ENCODE measurements at regions not wholly inside any gene's neighbourhood (a gene's known extent, or its start where the extent isn't known, plus 50 kb on each side); places are given as distances from the start of the nearest gene placed in this dataset.
"Not testable (repeated sequence)": the region's sequence is repeated elsewhere in the genome, so short reads cannot be mapped to it uniquely, and the experiment has no call there.

GRCh38 chr12:114858388-114859146 is 174.6 kb upstream of the TBX3 start:
- no peak for DNase-seq

DNA sequence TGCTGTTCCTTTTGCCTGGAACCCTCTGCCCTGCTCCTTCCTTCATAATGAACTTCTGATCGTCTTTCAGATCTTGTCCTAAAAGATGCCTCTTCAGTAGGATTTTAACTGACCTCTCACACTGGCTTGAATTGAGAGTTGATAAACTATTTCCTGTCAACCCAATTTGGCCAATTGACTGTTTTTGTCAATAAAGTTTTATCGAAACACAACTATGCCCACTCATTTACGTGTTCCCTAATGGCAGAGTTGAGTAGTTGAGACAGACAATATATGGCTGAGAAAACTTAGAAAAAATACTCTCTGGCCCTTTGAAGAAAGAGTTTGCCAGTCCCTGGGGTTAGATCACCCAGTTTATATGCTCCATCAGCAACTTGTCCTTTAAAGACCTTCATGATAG is 171.7 kb upstream of the TBX3 start:
- no peak for DNase-seq

GRCh38 chr12:114852976-114853529 is 169.1 kb upstream of the TBX3 start:
- DNase-seq, result peak; percentile 63 to 77

DNA sequence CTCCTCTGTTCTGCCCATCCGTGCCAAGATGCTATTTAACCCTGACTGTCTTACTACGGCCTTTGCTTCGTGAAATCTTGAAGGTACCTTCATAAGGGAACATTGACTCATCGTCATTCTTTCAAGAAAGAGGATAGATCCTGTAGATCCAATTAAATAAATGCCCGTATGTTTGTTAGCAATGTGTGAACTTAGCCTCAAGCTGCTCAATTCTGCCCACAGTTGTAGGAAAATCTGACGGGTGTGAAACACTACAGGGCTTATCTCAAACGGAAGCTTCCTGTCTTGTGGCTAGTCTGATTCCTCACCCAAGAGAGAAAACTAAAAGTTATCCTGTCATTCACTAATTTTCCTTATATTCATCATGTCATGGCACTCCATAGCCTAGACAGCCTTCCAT is 168.0 kb upstream of the TBX3 start:
- DNase-seq, result no peak

DNA sequence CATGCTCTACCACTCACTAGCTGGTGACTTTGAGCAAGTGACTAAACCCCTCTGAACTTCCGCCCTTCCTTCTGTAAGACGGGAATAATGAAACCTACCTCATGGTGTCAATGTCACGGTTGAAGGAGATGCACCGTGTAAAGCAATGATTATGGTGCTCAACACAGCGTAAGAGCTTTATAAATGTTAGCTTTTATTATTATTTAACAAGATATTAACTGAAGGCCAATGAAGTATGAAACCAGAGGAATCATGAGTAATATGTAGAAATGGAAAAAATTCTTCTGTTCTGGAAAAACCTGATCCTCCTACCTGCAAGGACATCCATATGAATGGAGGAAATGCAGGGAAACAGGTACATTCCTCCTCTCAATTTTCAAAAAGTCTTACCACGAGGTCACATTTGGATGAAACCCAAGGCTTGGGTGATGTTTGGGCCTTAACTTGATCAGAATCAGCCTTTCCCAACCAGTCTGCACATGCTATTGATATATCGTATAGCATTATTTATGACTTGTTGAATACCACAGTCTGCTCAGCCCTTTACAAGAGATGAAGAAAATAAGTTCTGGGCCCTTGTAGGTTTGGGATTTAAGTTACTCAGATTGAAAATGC is 166.8 kb upstream of the TBX3 start:
- no peak for DNase-seq

- DNase-seq, result no peak
These were observed 164.7 kb upstream of the TBX3 start for GRCh38 chr12:114848666-114849065.

DNA sequence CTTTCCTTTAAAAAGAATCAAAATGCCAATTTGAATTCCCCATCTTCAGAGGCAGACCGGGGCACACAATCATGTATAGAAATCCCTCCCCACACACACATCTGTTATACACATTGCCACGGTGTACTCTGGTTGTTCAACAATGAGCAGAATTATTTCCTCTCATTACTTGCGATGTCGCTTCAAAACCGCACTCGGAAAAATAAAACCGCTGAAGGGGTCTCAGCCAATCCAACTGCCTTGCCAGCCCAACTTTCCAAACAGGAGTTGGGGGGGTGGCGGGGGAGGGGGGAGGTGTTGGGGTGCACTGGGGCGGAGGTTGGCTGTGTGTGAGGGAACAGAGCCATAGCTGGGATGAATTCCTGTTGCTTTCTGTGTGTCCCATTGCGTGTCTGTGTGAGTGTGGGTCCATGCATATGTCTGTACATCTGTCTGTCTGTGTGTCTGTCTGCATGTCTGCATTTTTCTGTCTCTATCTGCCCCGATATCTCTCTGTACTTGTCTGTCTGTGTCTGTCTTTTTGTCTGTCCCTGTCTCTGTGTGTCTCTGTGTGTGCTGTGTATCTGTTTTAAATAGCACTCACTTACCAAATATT is 163.6 kb upstream of the TBX3 start:
- DNase-seq, result no peak

- no peak for DNase-seq
These were observed 162.8 kb upstream of the TBX3 start for GRCh38 chr12:114846771-114847170.

GRCh38 chr12:114841557-114842251 is 157.7 kb upstream of the TBX3 start:
- DNase-seq, result no peak

DNA sequence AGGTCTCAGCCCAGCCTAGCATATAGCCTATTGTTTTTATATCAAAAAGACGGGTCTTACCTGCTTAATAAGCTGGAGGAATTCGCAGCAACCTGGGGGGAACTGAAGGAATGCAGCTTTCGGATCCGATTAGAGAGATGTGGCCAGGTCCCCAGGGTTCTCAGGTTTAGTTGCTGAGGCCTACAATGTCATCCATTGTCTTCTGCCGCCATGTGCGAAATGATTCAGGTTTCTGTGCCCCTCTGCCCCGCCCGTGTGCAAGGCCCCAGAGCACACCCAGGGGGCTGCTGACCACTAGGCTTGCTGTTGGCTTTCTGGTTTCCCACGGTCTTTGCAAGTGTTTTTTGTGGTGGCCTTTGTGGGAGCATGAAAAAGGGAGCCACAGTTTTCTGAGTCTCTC is 154.5 kb upstream of the TBX3 start:
- DNase-seq, result no peak

GRCh38 chr12:114836609-114837008 is 152.6 kb upstream of the TBX3 start:
- no peak for DNase-seq

GRCh38 chr12:114835031-114835430 is 151.1 kb upstream of the TBX3 start:
- DNase-seq, result no peak

GRCh38 chr12:114834621-114835020 is 150.6 kb upstream of the TBX3 start:
- no peak for DNase-seq

DNA sequence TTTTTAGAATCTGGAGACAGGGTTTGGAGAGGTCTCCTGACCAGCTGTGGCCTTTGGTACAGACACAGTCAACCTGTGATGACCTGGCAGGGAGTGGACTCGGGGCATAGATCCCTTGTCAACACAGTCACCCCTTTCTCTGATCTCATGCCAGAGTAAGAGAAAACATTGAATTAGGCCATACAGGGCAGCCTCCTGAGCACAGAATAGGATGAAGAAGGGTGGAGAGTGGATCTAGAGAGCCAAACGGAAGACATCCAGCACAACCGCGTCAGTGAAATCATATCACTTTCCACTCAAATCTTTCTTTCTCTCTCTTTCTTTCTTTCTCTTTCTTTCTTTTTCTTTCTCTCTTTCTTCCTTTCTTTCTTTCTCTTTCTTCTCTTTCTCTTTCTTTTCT is 145.9 kb upstream of the TBX3 start:
- no peak for DNase-seq

DNA sequence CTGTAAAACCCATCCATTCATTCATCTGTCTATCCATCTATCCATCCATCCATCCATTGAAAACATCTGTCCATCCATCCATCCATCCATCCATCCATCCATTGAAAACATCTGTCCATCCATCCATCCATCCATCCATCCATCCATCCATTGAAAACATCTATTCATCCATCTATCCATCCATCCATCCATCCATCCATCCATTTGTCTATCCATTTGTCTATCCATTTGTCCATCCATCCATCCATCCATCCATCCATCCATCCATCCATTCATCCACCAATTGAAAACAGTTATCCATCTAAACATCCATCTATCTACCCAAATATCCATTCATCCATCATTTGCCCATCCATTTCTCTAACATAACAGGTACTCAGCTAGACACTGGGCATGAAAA is 145.3 kb upstream of the TBX3 start:
- not testable (repeated sequence) for DNase-seq

- no peak for DNase-seq
These were observed 143.5 kb upstream of the TBX3 start for GRCh38 chr12:114827461-114827860.

DNA sequence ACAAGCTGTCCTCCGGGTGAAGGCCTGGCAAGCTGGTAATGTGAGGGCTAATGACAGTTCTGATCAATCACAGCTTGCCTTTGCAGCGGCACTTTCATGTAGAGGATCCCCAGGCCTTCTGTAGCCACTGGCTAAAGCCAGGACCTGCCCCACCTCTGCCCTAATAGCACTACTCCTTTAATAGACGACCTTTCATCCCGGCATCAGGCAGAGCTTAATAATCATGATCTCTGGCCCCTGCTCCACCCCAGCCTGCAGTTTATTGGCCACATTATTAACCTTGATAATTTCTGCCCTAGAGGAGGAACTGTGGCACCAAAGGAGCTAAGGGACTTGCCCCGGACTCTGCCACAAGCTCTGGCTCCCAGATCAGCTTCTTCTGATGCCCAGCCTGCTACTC is 142.3 kb upstream of the TBX3 start:
- DNase-seq, result no peak

DNA sequence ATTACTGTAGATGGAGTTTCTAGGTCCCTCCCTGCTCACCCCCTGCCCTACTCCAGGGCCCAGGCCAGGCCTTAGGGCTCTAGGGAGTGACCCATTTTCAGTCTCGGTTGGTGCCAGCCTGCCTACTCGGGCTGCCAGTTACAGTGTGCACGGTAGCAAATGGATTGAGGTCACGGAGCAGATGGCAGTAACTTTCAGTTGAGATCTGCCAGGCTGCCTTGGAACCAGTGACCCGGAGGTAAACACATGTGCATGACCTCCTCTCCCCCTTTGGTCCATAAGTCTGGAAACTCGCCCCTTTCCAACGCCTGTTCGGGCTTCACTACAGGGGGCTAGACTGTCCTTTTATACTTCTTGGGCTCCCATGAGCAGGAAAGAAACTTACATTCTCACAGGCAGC is 139.7 kb upstream of the TBX3 start:
- DNase-seq, result no peak

DNA sequence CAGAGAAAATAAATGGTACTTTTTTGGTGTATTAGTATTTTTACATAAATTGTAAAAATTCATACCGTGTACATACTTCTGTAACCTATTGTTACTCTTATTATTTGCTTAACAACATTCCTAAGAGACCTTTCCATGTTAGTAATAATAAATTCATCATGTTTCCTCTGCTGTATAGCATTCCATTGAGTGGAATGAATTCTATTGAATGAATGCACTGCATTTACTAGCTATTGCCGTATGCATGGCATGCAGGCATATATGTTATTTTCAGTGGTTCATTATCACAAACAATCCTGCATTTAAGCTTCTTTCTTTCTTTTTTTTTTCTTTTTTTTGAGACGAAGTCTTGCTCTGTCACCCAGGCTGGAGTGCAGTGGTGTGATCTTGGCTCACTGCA is 137.6 kb upstream of the TBX3 start:
- no peak for DNase-seq

- no peak for DNase-seq
These were observed 136.8 kb upstream of the TBX3 start for GRCh38 chr12:114820796-114821195.

DNA sequence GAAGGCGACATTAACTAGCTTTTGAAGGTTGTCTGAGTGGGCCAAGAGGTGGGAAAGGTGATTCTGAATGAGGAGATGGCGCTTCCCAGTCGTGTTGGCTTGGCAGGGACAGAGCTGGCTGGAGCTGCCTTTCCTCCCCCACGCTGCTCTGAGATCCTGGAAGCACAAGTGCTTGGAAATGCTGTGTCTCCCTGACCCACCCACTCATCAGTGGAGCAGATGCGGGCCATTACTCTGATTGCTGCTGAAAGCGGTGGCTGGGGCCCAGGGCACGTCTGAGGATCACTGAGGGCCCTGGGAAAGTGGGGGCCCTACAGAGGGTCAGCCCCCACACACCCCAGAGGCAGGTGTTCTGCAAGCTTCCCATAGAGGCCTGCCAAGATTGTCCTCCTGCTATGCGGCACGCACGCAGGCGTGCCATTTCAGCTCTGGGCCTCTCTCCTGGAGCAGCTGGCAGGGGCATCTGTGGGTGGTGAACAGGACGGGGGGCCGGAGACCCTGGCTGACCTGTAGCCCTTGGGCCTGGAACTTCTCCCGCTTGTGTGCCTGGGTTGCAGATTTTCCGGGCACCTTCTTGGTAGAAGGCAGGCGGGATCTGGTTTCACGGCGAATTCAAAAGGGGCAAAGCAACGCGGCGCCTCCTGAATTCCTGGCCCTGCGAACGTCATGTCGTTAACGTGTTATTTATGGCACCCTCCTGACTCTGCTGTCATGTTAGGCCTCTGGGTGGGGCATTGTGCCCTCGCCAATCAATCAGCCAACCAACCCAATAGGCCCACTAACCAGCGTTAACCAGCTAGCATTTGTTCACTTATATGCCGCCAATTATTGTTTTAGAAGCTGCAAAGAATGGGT is 133.8 kb upstream of the TBX3 start:
- no peak for DNase-seq

Data from right lung (tissue), 2 donors.